Limb (tissue), 2 donors: ENCODE measurements at regions not wholly inside any gene's neighbourhood (a gene's known extent, or its start where the extent isn't known, plus 50 kb on each side); places are given as distances from the start of the nearest gene placed in this dataset.
A peak's percentile ranks its signal among the peaks of the same experiment; 100 is the strongest.
"Not testable (repeated sequence)": the region's sequence is repeated elsewhere in the genome, so short reads cannot be mapped to it uniquely, and the experiment has no call there.

Source experiments
- DNase-seq, 2 donors: peaks; one replicate each; pipeline ENCODE4 v3.0.0-alpha.2; 2016; ENCODE audit errors: extremely low spot score in 2 of 2

DNA sequence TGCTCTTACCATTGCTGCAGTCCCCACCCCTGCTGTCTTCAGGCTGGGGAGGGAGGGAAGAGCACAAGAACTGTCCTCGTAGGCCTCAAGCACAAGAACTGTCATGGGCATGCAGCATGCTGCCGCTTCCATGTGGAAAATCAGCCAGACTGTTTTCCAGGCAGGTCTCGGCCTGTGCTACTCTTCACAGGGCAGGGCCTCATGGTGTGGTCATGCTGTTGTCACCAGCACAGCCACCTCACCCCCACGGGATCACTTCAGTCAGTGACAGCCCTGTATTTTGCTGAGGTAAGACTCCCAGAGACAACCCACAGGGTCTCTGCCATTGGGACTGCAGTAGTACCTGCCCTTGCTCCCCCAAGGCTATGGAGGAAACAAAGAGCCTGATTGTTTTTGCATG is 205.3 kb downstream of the NAP1L3 start:
- DNase-seq = no peak

DNA sequence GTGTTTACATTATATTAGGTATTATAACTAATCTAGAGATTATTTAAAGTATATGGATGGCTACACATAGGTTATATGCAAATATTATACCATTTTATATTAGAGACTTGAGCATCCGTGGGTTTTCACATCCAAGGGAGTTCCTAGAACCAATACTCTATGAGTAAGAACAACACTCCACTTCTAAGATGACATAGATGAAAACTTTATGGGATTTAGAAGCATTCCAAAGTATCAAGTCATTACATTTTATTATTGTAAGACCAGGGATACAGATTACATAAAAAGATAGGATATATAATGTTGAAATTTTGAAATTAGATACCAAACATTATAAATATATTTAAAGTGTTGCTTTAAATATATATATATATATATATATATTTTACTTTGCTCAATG is 207.0 kb downstream of the NAP1L3 start:
- DNase-seq = no peak

DNA sequence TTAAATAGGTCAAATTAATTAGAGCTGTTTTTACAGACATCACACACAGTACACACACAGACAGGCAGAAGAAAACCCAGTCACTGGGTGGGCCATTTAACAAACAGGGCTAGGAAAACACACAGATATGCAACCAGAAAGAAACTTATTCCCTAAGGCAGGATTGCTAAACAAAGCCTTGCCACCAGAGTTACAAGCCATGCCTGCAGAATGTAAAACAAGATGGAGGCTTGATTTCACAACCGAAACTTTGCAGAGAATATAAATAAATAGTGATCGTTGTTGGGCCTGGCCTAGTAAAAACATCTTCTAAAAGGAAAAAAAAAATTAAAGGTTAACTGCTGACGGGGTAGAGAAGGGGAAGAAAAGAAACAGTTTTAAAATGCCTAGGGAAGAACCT is 212.3 kb downstream of the NAP1L3 start:
- DNase-seq = no peak

DNA sequence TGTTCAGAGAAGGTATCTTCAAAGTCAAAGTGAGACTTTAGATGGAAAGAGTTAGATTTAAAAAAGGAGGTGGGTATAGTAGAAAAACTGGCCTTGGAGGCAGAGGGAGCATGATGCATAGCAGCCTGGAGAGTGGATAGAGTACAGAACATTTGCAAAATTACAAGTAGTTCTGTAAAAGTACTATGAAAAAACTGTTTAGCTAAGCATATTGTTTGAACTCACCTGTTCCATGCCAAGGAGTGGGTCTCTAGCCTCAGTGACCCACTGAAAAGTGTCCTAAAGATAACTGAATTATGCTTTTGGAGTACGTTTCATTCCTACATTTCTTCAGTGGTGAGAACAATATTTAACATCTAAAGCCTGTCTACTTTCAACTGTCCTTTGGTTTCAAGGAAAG is 218.9 kb downstream of the NAP1L3 start:
- no peak for DNase-seq

DNA sequence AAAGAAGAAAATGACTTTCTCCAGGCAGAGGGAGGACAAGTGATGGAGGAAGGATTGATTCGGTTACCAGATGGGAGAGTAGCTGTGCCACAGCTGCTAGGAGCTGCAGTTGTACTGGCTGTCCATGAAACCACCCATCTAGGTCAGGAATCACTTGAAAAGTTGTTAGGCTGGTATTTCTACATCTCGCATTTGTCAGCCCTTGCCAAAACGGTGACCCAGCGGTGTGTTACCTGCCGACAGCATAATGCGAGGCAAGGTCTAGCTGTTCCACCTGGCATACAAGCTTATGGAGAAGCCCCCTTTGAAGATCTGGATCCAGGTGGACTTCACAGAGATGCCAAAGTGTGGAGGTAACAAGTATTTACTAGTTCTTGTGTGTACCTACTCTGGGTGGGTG is 238.7 kb downstream of the NAP1L3 start:
- not testable (repeated sequence) for DNase-seq

DNA sequence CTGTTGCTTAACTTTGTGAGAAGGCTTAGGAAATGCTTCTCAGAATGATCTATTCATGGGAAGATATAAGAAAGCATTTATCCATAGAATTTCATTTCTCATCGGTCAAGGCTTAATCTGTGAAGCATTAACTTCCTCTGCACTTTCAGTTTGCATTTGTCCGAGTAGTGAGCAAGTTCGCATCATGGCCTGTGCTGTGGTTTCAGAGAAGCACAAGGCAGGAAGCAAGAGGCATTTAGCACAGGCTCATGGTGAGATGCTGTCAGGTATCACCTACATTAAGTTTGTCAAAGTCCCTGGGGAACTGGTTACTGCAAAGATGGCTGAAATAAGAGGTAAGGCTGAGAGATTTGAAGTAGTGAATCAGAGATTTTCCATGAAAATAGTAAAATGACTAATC is 244.9 kb downstream of the NAP1L3 start:
- no peak for DNase-seq

DNA sequence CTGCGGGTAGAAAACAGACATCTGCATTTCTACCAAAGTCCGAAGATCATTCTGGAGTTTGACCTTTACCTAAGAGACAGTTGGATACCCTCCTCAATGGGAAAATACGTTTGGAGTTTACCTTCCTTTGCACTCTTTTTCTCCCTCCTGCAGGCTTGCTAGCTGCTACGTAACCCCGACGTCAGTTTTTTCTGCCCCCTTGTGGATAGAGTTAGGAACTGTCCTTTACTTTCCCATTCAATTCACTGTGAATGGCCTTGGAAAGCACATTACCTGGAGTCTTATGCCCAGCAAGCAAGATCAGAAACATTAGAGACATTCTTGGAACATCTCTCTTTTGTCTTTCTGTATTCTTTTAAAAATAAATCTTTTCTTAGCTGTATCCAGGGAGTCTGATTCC is 250.7 kb downstream of the NAP1L3 start:
- DNase-seq = peak in 1 of 2 donors; percentile 10

DNA sequence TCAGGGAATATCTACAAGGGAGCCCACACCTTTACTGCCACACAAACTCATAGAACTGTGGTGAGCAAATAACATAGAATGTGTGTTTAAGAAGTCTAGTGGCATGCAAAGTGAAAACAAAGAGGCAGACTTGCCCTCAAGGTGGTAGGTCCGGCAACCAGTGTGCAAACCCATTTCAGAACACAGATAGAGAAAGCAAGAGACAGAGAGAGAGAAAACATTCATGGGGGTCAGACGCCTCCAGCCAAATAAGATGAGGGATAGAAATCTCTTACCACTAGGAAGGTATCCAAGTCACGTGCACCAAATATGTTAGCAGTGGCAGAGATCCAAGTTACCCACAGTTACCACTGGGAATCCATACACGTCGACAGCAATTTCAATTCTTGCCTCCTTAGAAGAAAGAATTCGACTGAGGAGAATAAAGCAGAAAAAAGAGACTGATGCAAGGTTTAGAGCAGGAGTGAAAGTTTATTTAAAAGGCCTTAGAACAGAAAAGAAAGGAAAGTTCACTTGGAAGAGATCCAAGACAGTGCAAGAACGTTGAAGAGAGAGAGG is 252.8 kb downstream of the NAP1L3 start:
- peak in 1 of 2 donors; percentile 24 for DNase-seq

DNA sequence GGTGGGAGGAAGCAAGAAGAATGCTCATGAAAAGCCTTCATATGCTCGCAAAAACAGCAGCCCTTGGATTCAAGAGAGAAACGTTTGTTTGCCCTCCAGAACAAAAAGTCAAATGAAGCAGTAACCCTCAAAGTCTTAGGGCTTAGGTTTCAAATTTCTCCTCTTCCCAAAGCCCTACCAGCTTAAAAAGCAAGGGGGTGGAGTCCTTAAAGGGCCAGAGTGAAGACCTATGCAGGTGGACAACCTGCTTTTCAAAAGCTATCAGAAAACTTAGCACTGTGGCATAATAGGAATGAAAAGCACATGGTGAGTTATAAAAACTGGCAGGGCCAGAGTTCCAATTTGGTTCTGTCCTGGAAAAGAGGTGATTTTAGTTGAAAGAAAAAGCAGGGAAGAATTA is 253.3 kb downstream of the NAP1L3 start:
- no peak for DNase-seq

DNA sequence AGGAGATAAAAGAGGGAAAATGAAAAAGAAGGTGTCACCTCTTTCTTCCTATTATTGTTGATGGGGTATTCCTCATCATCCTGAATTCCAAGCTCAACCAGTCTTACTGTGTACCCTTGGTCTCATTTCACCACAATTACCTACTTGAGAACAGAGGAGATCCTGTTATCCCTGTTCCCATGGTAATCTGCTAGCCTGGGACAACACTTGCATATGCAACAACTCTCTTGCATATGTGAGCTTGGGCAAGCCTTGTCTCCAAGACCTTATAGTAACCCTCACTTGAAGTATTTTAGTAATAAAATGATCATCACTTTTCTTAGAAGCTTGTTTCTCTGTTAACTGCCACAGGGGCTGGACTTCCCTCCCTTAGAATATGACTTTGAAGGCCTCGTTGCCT is 253.7 kb downstream of the NAP1L3 start:
- DNase-seq = no peak

DNA sequence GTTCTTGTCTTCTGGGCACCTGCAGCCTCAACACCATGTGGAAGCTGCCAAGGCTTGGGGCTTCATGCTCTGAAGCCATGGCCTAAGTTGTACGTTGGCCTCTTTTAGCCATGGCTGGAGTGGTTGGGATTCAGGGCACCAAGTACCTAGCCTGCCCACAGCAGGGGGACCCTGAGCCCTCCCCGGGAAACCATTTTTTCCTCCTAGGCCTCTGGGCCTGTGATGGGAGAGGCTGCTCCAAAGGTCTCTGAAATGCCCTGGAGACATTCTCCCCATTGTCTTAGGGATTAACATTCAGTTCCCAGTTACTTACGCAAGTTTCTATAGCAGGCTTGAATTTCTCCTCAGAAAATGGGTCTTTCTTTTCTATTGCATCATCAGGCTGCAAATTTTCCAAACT is 269.3 kb downstream of the NAP1L3 start:
- DNase-seq = no peak

DNA sequence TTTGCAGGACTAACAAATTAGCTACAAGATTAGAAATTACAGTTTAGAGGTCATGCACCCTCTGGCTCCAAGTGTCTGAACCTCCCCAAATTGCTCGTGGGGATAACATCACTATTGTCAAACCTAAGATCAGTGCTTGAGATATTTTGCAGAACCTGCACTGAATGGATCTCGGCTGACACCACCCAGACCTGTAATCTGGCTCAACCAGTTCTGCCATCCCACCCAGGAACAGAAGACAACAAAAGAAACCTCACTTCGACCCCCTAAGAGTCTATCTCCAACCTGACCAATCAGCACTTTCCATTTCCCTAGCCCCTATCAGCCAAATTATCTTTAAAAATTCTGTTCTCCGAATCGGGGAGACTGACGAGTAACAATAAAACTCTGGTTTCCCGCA is 318.7 kb downstream of the NAP1L3 start:
- no peak for DNase-seq

DNA sequence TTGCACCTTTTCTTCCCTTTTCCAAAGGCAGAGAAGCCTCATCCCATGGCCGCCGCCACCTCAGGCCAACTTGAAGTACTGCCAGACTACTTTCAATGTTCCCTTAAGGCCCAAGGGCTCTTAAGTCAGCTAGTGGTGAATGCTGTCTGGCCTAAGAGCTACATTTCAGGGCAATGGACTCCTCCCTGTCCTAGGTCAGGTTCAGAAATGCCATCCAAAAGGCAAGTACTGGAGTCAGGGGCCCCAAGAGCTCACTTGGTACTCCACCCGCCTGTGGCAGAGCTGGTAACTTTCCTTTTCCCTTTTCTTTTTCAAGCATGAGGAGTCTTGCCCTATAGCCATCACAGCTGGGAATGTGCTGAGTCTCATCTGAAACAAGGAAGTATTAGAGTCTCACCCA is 327.1 kb downstream of the NAP1L3 start:
- no peak for DNase-seq

DNA sequence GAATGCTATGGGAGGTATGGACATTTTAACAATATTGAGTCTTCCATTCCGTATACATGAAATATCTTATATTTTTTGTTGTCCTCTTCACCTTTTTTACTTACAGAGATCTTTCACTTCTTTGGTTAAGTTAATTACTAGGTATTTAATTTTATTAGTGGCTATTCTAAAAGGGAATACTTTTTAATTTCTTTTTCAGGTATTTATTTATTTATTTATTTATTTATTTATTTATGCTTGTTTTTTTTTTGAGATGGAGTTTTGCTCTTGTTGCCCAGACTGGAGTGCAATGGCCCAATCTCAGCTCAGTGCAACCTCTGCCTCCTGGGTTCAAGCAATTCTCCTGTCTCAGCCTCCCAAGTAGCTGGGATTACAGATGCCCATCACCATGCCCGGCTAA is 329.1 kb downstream of the NAP1L3 start:
- not testable (repeated sequence) for DNase-seq

DNA sequence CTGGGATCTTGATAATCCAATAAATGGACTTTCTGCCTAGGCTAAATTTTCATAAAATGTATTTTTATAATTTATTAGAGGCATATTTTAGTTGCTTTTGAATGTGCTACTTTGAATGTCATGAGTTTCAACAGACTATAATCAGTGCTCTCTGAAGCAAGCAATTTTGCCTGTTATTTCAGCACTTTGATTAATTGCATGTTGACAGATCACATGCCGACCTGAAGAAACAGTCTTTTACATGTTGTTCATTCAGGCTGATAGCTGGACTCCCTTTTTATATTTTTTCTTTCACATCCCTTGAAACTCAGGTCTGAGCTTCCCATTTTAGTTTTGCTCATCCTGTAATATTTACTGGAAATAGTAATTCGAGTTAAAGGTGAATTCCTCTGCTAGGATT is 341.0 kb downstream of the NAP1L3 start:
- DNase-seq = no peak

DNA sequence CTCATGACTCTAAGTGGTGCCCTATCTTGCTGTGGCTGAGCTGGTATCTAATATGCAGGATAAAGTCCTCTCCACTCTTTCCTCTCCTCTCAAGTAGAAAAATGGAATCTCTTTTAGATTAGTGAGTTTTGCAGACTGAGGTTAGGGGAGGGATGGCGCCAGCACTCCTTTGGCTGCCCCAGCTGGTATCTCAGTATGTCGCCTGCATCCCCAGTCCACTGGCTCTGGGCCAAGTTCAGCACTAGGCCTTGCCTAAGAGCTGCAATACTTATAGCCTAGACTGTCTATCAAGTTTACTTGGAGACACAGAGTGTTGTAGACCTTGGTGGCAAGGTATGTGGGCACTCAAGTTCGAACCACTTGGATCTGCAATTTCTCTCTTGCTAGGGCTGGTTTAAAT is 351.3 kb downstream of the NAP1L3 start:
- DNase-seq = no peak

DNA sequence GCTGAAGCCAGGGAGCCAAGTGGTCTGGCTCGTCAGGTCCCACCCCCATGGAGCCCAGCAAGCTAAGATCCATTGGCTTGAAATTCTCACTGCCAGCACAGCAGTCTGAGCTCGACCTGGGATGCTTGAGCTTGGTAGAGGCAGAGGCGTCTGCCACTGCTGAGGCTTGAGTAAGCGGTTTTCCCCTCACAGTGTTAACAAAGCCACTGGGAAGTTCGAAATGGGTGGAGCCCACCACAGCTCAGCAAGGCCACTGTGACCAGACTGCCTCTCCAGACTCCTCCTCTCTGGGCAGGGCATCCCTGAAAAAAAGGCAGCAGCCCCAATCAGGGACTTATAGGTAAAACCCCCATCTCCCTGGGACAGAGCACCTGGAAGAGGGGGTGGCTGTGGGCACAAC is 353.8 kb downstream of the NAP1L3 start:
- no peak for DNase-seq
